ENCODE measurements at regions not wholly inside any gene's neighbourhood (a gene's known extent, or its start where the extent isn't known, plus 50 kb on each side); places are given as distances from the start of the nearest gene placed in this dataset.

DNA sequence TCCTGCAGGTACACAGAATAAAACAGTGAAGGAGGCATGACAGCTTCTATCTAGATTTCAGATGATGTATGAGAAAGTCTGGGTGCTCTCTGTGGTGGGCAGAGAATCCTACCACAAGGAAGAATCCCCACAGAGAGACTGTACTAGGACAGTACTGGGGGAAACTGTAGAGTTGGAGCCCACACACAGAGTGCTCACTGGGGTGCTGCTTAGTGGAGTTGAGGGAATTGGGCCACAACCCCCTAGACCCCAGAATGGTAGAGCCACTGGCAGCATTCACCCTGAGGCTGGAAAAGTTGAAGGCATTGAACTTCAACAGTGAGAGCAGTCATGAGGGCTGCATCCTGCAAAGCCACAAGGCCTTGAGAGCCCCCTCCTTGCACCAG lies 62.2 kb upstream of the TNFRSF21 start:
- TF ChIP-seq, protein P1, sequence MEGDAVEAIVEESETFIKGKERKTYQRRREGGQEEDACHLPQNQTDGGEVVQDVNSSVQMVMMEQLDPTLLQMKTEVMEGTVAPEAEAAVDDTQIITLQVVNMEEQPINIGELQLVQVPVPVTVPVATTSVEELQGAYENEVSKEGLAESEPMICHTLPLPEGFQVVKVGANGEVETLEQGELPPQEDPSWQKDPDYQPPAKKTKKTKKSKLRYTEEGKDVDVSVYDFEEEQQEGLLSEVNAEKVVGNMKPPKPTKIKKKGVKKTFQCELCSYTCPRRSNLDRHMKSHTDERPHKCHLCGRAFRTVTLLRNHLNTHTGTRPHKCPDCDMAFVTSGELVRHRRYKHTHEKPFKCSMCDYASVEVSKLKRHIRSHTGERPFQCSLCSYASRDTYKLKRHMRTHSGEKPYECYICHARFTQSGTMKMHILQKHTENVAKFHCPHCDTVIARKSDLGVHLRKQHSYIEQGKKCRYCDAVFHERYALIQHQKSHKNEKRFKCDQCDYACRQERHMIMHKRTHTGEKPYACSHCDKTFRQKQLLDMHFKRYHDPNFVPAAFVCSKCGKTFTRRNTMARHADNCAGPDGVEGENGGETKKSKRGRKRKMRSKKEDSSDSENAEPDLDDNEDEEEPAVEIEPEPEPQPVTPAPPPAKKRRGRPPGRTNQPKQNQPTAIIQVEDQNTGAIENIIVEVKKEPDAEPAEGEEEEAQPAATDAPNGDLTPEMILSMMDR (conservative IDR thresholded peaks at IDR 0.05; ENCODE audit: low read depth, low read length): no peak
- TF ChIP-seq CEBPB (IDR thresholded peaks at IDR 0.05; ENCODE audit: low read depth, low read length): no peak
- no peak for TF ChIP-seq RAD21 (IDR thresholded peaks at IDR 0.05; ENCODE audit: low read length)
- TF ChIP-seq SMC3 (IDR thresholded peaks at IDR 0.05; ENCODE audit: low read depth, low read length): no peak
- TF ChIP-seq POLR2A (IDR thresholded peaks at IDR 0.05; ENCODE audit: low read depth, low read length): no peak
- no peak for TF ChIP-seq RFX5 (IDR thresholded peaks at IDR 0.05; ENCODE audit: low read depth, low read length)
- TF ChIP-seq MXI1 (IDR thresholded peaks at IDR 0.05; ENCODE audit: borderline replicate concordance, low read depth, low read length): no peak
- TF ChIP-seq BHLHE40 (IDR thresholded peaks at IDR 0.05; ENCODE audit: low read depth, low read length): no peak

Measured in IMR-90 (cell line).